ENCODE measurements at regions not wholly inside any gene's neighbourhood (a gene's known extent, or its start where the extent isn't known, plus 50 kb on each side); places are given as distances from the start of the nearest gene placed in this dataset.
A peak's percentile ranks its signal among the peaks of the same experiment; 100 is the strongest.

GRCh38 chr14:54058505-54058904 is 101.9 kb upstream of the BMP4 start:
- TF ChIP-seq, protein P1, sequence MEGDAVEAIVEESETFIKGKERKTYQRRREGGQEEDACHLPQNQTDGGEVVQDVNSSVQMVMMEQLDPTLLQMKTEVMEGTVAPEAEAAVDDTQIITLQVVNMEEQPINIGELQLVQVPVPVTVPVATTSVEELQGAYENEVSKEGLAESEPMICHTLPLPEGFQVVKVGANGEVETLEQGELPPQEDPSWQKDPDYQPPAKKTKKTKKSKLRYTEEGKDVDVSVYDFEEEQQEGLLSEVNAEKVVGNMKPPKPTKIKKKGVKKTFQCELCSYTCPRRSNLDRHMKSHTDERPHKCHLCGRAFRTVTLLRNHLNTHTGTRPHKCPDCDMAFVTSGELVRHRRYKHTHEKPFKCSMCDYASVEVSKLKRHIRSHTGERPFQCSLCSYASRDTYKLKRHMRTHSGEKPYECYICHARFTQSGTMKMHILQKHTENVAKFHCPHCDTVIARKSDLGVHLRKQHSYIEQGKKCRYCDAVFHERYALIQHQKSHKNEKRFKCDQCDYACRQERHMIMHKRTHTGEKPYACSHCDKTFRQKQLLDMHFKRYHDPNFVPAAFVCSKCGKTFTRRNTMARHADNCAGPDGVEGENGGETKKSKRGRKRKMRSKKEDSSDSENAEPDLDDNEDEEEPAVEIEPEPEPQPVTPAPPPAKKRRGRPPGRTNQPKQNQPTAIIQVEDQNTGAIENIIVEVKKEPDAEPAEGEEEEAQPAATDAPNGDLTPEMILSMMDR (IDR thresholded peaks at IDR 0.05; ENCODE audit: extremely low read depth, missing control alignments): no peak
- peak; percentile 23 for DNase-seq (ENCODE audit: low spot score)

- no peak for DNase-seq (ENCODE audit: low spot score)
- TF ChIP-seq, protein P1 (IDR thresholded peaks at IDR 0.05; ENCODE audit: extremely low read depth, missing control alignments): no peak
These were observed 127.1 kb upstream of the BMP4 start for GRCh38 chr14:54083549-54084239.

DNA sequence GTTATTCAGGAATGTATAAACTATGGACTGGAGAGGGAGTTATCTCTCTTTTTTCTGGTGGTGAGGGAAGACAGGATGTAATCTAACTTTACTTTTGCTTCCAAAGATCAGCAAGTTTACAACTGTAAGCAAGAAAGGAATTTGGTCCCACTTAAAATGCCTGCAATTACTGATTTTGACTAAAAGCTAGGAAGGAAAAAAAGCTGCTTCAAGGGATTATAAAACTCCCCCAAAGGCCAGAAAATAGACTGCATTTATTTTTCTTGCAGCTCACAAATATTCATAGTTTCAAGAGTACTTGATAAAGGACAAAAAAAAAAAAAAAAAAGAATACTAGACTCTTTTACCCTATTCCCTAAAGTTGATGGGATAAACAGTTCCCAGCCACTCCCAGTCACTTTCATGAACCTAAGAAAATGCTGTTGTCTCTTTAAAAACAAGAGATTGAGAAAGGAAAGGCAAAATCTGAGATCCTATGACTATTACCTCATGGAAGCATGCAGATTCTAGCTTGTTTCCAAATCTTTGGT is 128.7 kb upstream of the BMP4 start:
- TF ChIP-seq, protein P1 (IDR thresholded peaks at IDR 0.05; ENCODE audit: extremely low read depth, missing control alignments): no peak
- DNase-seq (ENCODE audit: low spot score): no peak

- TF ChIP-seq, protein P1 (IDR thresholded peaks at IDR 0.05; ENCODE audit: extremely low read depth, missing control alignments): no peak
- DNase-seq (ENCODE audit: low spot score): no peak
These were observed 129.2 kb upstream of the BMP4 start for GRCh38 chr14:54085841-54086240.

- DNase-seq (ENCODE audit: low spot score): no peak
- TF ChIP-seq, protein P1 (IDR thresholded peaks at IDR 0.05; ENCODE audit: extremely low read depth, missing control alignments): no peak
These were observed 130.1 kb upstream of the BMP4 start for GRCh38 chr14:54086767-54087166.

DNA sequence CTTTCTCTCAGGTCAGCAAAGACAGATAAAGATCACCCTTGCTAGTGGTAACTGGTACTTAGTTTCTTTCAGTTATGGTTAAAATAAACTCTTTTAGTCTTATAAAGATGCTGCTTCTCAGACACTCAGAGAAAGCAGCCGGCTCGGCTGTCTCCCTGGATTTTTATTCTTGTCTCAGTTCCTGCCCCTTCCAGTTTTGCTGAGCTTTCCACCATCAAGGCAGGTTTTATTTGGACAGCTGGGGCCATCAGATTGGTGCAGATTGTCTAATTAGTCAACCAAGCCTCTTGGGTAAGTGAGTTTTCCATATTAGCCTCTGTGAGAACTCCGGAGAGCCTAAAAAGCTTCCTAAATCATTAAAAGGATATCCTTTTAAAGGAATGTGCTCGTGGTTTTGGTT is 130.8 kb upstream of the BMP4 start:
- TF ChIP-seq, protein P1 (IDR thresholded peaks at IDR 0.05; ENCODE audit: extremely low read depth, missing control alignments): no peak
- DNase-seq (ENCODE audit: low spot score): no peak

- TF ChIP-seq, protein P1 (IDR thresholded peaks at IDR 0.05; ENCODE audit: extremely low read depth, missing control alignments): no peak
These were observed 131.6 kb upstream of the BMP4 start for GRCh38 chr14:54088271-54088670.

More at GRCh38 chr14:54088271-54088670, 131.6 kb upstream of the BMP4 start:
- DNase-seq (ENCODE audit: low spot score): no peak
